Hematopoietic multipotent progenitor cell (in vitro differentiated cells): ENCODE measurements at regions not wholly inside any gene's neighbourhood (a gene's known extent, or its start where the extent isn't known, plus 50 kb on each side); places are given as distances from the start of the nearest gene placed in this dataset.

Experiments
- DNase-seq, 3 donors: peaks; one replicate each; pipeline ENCODE4 v3.0.0-alpha.2; 2011 to 2015; ENCODE audit warnings: low read depth in 2 of 3, low spot score in 2 of 3

DNA sequence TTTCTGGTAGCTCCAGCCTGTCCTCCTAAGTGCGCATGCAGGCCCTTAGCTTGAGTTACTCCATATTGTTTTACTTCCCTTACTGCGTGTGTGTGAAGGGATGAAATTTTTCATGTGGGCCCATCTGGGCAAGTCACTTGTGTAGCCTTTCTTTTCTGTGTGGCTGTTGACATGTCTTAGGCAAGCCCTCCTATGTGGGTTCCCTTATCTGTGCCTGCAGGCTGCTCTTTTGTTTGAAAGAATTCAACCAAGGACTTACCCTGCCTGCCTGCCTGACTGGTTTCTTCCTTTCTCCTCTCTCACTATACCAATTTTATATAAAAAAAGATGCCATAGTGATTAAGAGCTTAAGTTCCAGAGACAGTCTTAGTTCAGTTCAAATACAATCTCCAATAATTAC lies 249.3 kb downstream of the ATG4C start:
- DNase-seq = peak in 1 of 3 donors; percentile 2

DNA sequence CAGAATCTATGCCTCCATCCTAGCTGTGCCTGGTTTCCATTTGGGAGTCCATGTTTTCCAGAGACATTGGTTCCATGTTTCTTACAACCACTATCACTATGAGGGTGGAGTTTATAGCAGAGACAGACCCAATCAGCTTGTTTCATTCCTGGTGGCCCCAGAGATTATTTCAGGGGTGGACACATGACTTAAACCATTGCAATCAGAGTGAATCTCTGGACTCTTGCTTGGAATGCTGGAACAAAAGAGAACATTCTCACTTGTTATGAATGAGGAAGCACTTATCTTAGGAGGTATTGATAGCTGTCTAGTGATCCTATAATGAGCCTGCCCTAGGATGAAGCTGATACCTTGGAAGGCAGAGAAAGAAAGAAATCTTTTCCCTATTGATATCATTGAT lies 250.3 kb downstream of the ATG4C start:
- DNase-seq = no peak

DNA sequence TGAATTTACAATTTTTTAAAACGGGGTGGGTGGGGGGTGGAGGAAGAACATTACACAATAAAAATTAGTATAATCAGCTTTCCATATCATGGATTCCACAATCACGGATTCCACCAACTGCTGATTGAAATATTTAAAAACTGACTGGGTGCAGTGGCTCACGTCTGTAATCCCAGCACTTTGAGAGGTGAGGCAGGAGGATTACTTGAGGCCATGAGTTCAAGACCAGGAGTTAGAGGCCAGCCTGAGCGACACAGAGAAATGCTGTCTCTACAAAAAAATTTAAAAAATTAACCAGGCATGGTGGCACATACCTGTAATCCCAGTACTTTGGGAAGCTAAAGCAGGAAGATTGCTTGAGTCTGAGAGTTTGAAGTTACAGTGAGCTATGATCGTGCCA lies 254.7 kb downstream of the ATG4C start:
- no peak for DNase-seq

GRCh38 chr1:63041660-63042059 lies 257.7 kb downstream of the ATG4C start:
- no peak for DNase-seq

DNA sequence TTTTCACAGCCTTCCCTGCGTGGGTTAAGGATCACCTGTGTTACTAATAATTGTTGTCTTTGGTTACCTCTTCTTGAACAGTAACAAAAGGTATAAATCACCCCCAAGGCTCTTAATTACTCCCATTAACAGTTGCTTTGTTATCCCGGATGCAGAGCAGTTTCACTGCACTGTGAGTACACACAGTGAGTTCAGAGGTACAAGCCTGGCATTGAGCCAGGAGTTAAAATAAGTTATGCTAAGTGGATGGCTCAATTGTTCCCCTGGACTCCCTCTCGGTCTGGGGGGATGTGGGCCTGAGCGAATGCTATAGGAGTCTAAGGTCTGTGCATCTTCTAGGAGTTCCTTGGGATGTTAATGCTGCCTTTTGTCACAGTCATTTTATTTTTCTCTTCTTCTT lies 258.3 kb downstream of the ATG4C start:
- no peak for DNase-seq

DNA sequence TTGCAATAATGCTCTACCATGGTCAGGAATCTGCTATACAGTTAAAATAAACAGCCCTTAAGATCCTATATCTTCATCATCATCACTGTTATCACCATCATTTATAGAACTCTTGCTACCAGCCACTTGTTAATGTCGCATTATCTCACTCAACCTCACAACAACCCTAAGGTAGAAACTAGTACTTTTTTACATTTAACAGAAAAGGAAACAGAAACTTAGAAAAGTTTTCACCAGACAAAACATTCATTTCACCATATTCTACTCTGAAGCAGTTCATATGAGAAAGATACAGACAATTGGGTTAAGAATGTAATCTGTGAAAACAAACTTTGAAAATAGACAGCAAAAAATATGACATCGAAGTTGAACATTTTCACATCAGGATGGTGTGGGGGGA lies 262.6 kb downstream of the ATG4C start:
- no peak for DNase-seq

DNA sequence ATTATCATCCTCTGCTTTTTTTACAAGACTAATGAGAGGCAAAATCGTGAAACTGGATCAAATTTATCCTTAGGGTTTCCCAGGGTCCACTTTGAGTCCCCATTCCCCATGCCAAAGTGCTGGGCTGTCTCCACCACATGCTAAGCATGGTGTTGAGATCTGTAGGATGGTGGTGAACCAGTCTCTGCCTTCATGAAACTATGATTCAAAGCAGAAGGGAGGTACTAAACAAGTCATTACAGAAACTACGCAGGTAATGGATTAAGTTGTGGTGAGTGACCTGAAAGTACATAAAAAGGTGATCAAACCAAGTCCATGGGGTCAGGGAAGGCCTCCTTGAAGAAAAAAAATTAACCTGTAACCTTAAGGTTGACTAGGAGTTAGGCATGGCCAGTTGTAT lies 265.2 kb downstream of the ATG4C start:
- DNase-seq = no peak

DNA sequence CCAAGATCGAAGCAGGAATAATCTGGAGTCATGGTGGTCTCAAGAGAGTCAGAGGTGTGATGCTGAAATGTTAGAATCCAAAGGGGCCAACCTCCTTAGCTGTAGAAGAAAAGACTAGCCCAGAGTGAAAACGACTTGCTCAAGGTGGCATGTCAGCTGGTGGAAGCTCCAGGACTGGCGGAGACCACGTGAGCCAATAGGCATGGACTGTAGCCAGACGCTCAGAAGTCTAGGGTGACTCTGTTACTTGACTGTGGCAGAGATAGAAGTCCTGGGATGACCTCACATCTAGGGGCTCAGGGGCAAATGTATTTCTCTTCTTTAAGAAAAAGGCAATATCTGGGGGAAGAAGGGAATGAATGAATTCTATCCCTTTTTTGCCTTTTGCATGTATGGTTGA lies 267.4 kb downstream of the ATG4C start:
- no peak for DNase-seq

DNA sequence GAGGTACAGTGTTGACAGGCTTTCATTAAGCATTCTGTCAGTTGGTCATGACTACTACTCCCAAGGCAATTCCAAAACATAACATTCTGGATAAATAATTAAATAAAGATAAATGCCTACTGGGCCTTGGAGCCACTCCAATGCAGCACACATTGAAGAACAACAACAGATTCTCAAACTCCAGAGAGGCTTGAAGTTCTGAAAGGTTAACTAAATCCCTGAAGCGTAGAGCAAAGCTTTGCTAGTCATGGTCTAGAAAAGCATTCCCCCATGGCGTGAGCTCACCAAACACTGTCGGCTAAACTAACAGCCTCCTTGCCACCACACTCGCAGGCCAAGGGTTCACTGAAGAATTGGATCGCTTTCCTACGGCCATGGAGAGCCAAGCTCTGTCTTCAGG lies 268.0 kb downstream of the ATG4C start:
- DNase-seq = no peak

GRCh38 chr1:63054184-63054583 lies 268.2 kb upstream of the FOXD3 start:
- no peak for DNase-seq

GRCh38 chr1:63063367-63063766 lies 259.0 kb upstream of the FOXD3 start:
- DNase-seq = no peak

DNA sequence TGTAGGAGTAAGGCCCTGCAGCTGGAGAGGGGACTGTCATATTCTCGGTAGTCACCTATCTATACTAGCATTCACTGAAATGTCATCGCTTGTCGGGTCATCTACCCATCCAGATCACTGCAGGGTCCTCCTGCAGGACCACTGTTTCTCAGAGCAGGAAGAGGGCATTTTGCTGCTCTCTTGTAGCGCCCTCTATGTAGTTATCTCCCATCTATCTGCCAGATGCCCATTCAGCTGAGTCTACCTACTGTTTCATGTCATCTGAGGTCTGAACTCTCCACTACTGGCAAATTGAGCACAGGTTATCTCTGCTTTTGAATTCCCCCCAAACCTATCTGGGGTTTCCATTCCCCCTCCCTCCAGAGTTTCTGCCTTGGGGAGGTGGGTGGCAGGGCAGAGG lies 258.2 kb upstream of the FOXD3 start:
- DNase-seq = no peak

DNA sequence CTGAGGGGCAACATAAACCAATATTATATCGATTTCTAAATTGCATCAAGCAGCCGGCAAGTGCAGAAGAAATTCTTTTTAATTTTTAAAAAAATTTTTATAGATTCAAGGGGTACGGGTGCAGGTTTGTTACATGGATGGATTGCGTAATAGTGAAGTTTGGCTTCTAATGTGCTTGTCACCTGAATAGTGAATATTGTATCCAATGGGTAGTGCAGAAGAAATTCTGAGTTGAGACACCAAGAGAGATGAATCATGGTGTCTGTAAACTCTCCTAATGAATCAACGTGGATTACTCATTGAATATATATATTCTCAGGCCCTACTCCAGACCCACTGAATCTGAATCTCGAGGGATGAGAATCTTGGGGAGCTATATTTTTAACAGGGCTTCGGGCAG lies 253.7 kb upstream of the FOXD3 start:
- DNase-seq = no peak

GRCh38 chr1:63069214-63069613 lies 253.2 kb upstream of the FOXD3 start:
- no peak for DNase-seq

DNA sequence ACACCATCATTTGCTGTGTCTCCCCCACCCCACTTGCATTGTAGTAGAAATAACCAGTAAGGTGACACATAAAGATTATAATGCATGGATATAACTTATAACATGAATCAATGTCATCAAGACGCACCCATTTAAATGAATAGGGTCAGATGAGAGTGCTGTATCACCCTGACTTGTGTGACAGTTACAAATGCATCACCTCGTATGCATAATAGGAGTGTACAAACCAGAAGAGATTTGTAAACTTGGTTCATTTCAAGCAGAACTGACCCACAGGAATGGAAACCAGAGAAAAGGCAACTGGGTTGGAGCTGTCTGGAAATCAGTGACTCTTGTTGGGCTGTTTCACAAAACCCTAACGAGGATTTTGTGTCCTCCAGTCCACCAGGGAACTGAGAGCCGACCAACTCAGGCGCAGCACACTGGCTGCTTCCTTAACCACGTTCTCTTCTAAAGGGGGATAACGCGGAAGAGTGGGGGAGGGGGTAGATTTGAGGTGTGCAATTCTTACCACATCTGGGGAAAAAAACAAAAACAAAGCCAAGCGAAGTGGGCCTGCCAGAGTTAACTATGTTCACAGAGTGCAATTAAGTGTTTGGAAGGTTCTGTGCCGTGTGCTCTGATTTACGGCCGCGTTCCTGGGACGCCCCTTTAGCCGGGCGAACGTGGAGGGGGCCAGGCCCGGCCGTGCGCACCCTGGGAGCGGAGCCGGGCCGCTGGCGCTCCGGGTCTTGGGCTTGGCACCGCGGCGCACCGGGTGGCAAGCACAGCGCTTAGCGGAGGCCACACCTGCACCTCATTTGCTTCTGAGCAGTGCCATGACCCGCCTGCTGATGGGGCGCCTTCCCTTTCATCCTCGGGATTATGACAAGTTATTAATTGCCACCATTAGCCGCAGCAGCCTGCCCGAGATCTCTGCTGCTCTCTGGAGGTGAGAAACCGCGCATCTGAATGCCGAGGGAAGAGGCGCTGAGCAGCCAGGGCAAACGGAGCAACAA lies 248.8 kb upstream of the FOXD3 start:
- DNase-seq = peak in 2 of 3 donors; percentile 35 to 54

DNA sequence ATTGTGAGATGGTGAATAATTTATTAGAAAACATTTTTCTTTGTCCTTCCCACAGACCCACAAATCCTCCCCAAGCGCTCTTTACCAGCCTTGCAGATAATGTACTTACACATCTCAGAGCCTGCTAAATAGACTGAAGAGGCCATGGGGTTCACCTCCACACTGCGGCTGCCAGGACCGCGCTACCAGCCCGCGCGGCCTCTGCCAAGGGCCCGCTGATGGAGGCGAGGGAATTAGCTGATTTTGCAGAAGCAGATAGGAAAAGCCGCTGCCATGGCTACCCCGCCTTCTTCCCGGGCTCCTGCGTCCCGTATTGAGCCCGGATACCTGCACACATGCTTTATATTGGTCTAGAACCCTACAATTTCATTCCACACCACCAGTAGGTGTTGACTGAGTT lies 248.0 kb upstream of the FOXD3 start:
- DNase-seq = no peak

DNA sequence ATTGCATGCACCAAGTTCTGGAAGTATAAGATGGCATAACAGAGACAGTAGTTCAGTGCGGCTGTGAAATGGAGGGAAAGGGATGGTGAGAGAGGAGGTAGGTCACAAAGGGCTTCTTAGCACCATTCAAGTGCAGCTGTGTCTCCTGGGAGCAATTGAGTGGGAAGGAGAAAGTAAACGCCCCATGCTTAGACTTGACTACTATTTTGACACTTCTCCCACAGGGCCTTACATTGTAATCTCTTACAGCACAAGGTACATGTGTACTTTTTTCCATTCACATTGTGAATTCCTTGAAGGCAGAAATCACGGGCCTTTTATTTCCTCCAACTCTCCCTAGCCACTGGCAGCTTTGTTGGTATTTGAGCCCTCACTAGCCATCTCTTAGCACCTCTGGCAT lies 239.6 kb upstream of the FOXD3 start:
- DNase-seq = no peak

DNA sequence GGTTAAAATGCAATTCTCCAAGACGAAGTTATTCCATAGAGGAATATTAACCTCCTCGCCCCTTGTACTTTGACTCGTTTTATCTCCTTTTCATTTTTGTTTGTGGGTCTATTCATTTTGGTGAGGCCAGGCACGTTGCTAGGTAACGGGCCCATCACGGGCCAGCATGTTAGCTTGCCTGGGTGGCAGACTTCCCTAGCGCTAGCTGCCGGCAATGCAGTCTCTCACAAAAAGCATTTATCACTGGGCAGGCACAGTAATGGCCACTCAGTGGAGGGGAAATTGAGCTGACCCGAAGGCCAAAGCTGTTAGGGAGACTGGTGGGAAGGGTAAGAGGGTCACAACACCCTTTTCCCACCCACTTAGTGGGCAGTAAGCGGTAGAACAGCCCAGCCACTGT lies 234.4 kb upstream of the FOXD3 start:
- no peak for DNase-seq

DNA sequence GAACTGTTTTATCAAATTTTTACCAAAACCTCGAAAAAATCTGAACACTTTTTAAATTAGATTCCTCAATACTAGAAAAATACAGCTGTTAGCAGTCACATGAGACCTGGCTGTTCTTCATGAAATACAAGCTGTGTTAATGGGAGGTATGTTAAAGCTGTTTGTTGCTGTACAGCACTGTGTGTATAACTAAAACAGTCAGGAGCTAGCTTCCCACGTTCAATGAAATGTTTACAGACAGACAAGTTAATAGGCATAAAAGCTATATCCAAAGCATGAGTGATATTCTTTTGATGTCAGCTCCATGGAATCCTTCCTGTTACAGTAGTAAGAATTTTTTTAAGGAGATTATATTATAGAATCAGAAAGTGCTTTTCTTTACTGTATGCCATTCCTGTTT lies 223.2 kb upstream of the FOXD3 start:
- DNase-seq = no peak

- DNase-seq = no peak
Measured at GRCh38 chr1:63101336-63101735, 221.0 kb upstream of the FOXD3 start.

GRCh38 chr1:63103682-63104081 lies 218.7 kb upstream of the FOXD3 start:
- no peak for DNase-seq

DNA sequence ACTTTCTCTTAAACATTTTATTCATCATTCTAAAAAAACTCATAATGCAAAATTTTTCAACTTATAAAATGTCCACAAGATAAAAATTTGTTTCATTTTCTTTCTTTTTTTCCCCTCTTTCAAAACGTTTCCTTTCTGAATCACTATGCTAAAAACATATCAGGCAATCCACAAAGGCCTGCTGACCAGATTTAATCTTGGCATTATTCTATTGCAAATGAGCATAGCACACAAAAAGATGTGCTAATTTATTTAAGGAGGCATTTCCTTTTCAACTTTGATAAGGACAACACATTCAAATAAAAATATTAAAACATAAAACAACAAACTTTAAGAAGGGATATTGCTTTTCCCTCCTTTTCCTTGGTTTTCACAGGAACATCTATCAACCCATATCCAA lies 215.3 kb upstream of the FOXD3 start:
- DNase-seq = no peak

GRCh38 chr1:63108206-63108605 lies 214.2 kb upstream of the FOXD3 start:
- no peak for DNase-seq
